Endometrium (tissue), 2 donors: ENCODE measurements at regions not wholly inside any gene's neighbourhood (a gene's known extent, or its start where the extent isn't known, plus 50 kb on each side); places are given as distances from the start of the nearest gene placed in this dataset.

Experiments used
- FAIRE-seq: peaks from 2 replicates; lab custom pipeline; 2012; peaks lifted over from hg19 to GRCh38; lab: Jason Lieb, UNC
- donor health status: control.
- donor health status: control.

DNA sequence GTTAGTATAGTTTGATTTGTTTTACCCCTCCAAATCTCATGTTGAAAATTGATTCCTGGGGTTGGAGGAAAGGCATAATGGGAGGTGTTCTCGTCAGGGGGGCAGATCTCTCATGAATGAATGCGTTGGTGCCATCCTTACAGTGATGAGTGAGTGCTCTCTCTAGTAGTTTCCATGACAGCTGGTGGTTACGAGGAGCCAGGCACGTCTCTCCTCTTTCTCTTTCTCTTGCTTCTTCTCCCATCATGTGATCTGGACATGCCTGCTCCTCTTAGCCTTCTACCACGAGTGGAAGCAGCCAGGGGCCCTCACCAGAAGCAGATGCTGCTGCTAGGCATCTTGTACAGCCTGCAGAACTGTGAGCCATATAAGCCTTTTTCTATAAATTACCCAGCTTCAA is 454.1 kb downstream of the EFNA5 start:
- no peak for FAIRE-seq

DNA sequence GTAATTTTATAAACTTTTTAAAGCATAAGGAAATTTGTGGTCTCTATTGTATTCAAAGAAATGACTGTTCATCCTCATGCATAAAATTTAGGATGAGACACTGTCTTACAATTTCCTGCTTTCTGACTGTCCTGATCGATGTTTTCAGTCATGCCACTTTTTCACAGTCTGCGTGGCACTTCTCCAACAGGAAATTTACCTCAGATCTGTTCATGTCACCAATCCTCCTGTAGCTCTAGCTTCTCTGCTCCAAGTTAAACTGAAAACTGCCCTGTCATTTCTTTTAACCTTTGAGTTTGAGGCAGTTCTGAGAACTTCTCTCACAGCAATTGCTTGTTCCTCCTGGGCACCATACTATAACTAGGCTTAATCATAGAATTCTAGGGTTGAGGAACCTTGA is 455.1 kb downstream of the EFNA5 start:
- FAIRE-seq: no peak

DNA sequence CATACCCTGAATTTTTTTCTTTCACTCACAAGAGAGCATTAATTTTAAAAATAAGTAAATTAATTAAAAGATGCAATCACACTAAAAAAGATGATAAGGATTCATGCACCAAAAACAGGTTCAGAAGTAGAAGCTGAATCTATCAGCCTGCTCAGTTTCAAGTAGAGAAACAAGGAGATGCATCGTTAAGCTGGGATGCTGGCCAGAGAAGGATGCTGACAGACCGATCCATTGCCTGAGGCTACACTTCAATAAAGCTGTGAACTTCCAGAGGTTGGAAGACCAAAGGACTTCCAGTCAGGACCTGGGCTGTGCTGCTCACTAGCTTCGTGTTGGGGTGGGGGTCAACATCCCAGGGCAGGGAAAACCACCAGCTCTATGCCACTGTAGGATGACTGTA is 457.7 kb downstream of the EFNA5 start:
- FAIRE-seq: no peak

DNA sequence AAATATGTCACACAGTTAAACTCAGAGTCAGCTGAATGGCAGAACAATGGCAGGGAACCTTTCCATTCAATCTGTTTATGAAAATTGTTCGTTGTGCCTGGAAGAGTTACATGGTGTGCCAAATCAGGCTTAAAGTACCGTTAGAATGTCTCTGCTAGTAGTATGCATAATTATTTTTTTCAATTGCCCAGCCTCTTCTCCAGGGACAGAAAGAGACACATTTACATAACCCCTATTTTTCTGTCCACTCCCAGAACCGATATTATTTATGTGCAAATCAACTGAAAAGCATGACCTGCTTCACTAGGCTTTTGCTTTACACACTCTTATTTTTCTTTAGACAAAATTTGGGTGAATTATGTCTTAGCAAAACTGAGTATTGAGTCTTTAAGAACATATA is 459.1 kb downstream of the EFNA5 start:
- FAIRE-seq: no peak

DNA sequence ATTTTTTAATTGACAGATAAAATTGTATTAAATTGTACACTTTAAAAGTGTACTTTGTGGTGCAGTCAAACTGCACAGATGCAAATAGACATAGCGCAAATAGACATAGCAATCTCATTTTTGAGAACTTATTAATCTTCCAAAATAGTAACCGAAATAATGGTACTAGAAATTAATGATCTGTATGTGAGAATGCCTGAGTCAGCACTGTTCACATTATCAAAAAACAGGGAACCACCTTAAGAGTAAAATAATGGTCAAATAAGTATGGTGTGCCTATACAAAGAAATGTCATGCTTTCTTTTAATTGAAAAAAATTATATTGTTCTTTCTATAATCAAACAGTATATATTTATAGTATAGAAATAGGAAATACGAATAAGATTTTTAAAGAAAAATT is 461.9 kb downstream of the EFNA5 start:
- no peak for FAIRE-seq

DNA sequence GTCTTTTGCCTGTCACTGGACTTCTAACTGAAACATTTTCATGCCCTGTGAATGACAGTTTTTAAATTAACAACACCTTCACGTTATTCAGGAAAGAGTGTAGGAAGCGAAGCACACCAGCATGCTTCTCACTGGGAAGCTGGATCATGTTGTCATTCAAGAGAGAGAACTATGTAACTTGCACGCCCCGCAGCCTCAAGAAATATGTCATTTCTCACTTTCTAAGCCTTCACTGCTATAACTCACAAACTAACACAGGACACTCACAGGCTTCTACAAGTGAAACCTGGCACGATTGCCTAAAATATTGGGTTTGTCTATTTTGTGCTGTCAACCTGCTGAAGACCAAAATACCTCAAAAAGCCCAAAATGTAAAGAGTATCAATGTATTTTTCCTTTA is 466.3 kb downstream of the EFNA5 start:
- FAIRE-seq: no peak

DNA sequence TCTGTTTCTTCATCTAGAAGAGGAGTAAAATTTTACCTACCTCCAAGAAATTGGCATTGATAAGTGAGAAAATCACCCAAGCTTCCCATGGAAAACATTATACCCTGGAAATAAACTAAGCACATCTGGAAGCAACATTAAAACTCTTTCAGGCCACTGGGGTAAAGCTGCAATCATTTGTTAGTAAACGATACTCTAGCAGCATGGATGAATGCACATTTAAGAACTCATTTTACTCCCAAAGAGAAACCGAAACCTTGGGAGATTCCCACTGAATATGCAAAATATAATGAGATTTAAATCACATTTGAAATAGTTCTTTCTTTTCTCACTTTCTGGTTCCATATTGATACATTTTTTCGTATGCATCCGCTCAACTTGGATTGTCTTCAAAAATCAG is 467.5 kb downstream of the EFNA5 start:
- FAIRE-seq: no peak

DNA sequence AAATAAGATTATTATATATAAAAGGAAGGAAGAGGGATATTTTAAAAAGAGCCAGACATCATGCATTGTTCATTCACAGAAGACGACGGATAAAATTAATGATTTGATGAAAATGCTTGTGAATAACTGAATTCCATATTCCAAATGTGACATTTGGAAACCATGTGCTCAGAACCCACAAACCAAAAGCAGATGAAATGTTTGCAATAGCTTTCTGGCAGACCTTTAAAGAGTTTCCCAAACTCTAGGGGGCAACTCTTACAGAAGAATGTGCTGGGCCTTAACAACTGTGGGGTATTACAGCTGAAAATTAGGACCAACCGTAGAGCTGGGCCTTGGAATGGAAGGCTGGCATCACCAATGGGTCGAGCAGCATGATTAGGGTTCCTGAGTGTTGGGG is 471.0 kb downstream of the EFNA5 start:
- FAIRE-seq: no peak

DNA sequence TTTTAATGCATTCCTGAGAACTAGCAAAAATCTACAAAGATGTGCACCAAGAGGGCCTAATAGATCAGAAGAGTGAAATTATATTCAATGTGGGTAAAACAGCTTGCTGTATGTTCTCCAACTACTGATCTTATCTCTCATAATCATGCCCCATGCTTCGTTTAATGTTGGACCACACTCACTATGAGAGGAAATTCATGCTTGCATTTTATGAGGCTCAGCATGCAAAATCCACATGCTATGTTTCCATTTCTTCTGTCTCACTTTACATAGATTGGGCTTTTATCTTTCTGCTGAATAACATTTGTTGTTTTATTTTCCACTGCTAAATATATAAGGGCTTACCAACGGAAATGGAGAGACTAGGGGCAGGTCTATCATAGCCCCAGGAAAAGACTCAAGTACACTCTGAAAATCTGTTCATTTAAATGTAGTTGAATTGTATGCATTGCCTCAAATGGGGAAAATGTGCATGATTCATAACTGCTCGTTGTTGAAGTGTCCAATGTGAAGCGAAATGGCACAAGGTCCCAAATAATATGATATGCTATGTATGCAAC is 474.2 kb downstream of the EFNA5 start:
- no peak for FAIRE-seq

DNA sequence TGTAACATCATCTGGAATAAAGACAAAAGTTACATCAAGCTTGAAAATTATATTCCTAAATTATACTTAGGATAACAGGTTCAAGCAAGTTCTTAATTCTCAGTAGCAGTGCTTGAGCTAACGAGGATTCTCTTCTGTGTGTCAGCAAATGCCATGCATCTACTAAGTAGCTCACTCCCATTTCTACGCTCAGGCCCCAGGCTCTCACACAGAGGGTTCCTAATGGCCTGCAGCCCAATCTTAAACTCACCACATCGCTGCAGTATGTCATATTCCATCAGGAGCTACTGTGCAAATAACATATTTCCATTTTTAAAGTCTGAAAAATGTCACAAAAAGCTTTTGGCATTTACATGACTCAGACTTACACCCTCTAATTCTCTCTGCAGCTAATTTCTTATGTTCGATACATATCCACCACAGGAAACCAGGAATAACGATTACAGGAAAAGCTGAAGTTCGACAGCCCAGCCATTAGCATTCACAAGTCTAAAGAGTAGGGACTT is 474.8 kb downstream of the EFNA5 start:
- FAIRE-seq: no peak

DNA sequence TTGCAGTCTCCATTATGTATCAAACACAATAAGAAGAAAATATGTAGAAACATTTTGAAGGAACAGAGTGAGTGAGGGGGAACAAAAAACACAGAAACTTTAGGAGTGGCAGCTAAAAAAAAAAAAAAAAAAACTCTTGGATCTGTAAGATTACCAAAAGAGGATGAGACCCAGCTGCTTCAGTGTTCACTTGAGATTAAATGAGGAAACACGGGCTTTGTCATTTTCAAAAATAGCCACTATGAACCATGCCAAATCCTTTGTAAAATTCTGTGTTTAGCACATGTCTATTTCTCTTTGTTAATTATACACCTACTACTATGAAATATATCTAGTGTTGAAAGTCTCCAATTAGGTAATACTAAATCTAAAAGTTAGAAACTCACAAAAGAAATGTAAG is 485.9 kb downstream of the EFNA5 start:
- no peak for FAIRE-seq

DNA sequence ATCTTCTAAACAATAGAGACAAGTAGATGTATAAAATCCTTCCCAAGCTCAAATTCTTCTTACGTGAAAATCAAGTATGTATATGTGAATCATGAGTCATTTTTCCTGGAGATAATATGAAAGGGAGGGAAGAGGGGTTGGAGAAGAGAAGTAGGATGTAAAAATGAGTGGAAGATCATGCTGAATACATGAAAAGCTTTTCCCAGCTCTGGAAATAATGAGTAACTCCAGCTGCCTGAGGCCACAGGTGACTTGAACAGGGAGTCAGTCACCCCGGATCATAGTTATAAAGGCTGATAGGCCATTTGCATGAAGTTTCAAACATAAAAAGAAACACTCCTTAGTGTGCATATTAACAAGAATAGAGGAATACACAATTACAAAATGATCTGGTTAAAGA is 486.7 kb downstream of the EFNA5 start:
- FAIRE-seq: no peak

DNA sequence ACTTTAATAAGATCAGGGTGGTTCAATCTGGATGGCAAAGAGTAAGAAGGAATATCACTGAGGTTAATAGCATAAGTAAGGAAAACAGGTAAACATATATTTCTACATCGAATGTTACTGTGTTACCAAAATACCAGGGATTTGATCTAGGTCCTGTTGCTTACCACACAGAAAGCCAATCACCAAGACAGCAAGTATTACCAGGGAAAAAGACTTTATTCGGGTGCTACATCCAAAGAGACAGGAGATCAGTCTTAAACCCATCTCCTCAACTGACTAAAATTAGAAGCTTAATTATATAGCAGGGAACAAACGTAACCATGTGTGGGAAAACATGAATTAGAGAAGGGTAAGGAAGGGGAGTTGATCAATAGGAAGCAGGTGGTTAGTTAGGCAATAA is 500.1 kb downstream of the EFNA5 start:
- no peak for FAIRE-seq

DNA sequence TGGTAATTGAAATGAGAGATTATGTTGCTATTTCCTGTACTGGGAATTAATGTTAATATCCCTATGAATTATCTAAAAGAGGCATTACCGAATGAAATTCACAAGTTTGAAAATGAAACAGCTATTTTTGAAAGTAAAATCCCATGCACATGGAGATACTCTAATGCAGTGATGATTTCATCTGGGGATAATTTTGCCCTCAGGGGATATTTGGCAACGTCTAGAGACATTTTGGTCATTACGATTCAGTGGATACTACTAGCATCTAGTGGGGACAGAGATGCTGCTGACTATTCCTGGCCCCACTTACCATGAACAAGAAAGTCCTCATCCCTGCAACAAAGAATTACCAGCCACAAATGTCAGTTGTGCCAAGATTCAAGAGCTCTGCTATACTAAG is 500.9 kb downstream of the EFNA5 start:
- FAIRE-seq: no peak

DNA sequence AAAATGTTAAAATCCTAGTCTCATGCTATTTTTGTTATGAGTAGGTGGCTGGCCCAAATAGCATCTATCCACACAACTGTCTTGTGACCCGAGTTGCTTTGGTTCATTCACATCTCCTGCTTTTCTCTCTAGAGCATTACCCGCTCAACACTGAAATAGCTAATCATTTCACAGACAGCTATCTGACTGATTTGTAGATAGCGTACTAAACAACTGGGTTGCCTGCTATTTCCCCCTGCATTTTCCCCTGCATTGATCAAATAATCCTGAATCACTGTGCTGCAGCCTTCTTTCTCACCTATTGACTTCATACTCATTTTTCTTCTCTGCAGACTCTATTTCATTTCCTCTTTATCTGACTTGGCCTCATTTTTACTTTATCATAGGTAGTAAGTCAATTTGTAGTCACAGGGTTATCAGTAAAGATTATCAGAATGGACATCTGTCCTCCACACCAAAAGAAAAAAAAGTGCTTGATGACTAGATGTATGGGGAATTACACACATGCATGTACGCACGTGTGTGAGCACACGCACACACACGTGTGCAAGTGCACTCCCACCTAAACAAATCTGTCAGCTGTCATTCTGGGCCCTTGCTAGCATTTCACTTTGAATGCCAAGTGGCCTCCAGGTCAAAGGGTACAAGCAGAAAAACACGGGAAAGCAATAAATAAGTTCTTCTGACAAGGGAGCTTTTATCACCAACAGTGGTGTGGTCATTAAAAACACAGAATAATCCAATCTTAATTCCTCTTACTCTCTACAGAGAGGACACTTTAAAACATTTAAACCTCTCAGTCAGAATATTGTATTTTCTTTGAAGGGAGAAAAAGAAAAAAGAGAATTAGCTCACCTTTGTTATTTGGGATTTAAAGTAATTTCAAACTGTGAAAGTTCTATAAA is 501.6 kb downstream of the EFNA5 start:
- FAIRE-seq: no peak

DNA sequence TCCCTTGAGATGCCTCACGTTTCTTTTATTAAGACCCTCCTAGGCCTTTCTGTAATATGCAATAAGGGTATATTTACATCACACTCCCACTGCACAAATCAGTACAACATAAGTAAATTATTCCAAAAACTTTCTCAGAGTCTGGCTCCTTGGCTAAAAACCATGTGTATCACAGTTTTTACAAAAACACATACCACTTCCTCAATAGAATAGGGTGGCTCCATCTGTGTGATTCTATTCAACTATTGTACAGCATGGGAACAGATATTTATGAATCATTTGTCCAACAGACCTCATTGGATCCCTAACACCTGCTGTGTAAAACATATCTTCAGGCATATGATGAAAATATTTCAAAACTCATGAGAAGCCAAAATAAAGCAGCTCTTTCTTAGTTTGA is 502.7 kb downstream of the EFNA5 start:
- no peak for FAIRE-seq

DNA sequence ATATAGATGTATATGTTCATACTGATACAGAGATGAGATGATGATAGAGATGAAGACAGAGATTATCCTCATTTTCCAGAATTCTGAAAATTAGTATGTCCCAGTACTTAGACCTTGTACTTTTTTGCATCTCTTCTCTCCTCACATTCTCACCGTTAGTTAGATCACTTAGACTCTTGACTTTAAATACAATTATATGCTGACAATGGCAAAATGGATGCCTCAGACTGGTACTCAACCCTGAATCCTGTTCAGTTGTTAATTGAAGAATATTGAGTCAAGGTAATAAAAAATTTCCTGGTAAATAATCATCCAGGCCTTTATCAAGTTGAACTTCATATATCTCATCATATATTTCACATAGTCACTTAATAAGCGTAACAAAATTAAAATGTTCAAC is 505.4 kb downstream of the EFNA5 start:
- FAIRE-seq: no peak

DNA sequence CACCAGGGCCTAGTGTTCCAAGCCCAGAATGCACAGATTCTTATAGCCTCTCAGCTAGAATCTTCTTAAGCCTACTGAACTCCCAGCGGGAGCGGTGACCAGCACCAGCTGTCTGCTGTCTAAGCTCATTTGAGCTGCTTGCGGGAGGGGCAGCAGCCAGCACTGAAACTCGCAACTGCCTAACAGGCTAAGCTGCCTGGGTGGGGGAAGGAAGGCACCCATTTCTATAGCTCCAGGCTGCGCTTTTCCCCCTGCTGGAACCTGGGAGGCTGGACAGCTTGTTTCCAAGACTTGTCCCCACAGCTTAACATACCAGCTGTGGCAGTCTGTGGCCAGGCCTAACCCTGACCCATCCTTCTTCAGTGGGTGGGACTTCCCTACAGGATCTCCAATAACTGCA is 512.9 kb downstream of the EFNA5 start:
- FAIRE-seq: no peak

DNA sequence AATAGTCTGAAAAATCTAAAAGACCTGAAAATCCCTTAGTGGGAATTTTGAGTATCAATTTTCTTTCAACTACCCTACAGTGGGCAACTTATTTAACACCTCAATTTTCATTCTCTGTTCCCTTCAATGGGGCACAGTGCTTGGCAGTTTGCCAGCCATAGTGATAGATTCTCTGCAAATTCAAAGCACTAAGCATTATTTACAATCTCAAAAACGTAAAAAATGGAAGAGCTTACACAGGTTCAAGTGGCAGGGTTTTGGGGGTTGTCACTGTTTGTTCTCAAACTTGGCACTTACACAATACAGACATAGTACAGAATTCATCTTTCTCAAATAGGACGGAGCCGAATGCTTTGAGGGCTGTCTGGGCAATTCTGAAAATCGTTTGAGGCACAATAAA is 515.0 kb downstream of the EFNA5 start:
- FAIRE-seq: no peak

DNA sequence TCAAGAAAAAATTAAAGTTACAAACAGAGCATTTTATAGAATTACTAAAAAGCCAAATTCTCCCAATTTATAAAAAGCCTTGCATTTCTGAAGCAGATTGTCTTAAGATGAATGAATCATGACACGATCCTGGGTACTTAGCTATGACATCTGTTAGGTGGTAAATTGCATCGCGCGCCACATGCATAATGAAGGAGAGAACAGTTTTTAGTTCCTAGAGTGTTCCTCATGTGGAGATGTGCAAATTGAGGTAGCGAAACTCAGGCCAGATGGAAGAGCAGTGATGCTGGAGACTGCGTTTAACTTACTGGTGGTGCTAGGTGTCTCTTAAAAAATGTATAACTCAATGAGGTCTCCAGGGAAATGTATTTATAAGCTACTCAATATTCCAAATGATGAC is 516.1 kb downstream of the EFNA5 start:
- FAIRE-seq: no peak

DNA sequence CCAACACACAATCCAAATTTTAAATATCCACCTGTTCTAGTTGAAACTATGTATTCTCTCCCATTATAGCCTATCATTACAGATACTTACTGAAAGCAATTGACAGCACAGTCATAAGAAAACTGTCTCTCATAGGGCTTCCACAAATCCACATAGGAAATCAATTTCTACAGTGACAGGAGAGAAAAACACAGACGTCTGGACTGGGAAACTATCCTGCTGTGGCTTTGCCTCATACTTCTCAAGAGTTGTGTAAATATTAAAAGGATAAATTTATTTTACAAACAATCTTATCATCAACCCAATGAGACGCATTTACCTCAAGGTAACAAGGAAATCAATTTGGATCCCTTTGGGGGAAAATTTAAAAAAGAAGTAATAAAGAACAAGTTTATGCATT is 517.5 kb downstream of the EFNA5 start:
- no peak for FAIRE-seq

DNA sequence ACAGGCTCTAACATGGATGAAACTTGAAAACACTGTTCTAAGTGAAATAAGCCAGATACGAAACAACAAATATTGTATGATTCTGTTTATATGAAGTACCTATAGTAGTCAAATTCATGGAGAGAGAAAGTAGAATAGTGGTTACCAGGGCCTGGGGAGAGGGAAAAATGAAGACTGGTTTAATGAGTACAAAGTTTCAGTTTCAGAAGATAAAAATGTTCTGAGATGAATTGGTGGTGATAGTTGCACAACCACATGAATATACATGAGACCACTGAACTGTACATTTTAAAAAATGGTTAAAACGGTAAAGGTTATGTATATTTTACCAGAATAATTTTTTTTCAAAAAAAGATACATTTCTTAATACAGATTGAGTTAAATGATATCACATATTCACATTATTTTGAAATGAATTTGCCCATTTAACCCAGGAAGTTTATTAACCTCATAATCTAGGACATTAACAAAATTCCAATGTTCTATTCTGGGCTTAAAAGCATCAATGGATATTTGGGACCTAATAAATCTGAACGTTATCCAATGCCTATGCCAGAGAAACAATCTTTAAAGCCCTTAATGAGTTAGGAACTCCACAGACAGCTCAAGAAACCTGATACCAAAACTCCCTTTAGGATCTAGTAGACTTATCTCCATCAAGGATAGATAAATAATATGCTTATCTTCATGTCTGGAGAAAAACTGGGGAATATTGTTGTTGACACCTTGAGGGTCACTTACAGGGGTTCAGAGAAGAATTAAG is 521.3 kb downstream of the EFNA5 start:
- no peak for FAIRE-seq

DNA sequence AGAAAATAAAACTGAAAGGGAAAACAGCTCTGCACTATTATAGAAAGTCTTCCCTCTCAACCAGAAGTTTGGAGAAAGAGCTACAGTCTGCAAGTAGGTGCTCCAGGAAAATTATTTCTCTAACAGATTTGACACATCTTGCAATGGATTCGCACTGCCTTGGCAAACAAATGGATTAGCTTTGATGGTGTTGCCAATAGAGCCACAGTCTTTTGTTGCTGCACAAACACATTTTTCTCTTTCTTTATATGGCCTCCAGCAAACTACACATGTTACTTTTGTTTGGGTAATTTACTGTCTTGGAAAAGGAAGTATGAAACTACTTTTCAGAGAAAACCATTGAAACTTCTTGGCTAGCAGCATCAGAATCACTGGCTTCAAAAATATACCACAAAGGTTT is 523.1 kb downstream of the EFNA5 start:
- FAIRE-seq: peak; percentile 62
